ENCODE measurements at regions not wholly inside any gene's neighbourhood (a gene's known extent, or its start where the extent isn't known, plus 50 kb on each side); places are given as distances from the start of the nearest gene placed in this dataset.

- Histone ChIP-seq H3K9ac (ENCODE audit: insufficient read depth, low read depth, low read length) (no peak overlapping the region), H3K27ac (ENCODE audit: extremely low read length, insufficient read depth, low read length) (no peak overlapping the region), H3K4me2 (ENCODE audit: low read depth, low read length) (peak overlapping the region; percentile 8; the same call in 1 of the 2 replicates), H3K4me1 (ENCODE audit: insufficient read depth, low read length) (no peaks in the 10 kb centered on the region), H3K36me3 (replicated peaks in 1 of 2; ENCODE audit: control insufficient read depth in 1 of 2, insufficient read depth in 2 of 2, low read length in 2 of 2) (no peaks in the 10 kb centered on the region), H2AFZ (ENCODE audit: low read length) (no peak overlapping the region), H3K4me3 (replicated peaks in 1 of 3; ENCODE audit: insufficient read depth in 1 of 3, low read depth in 2 of 3, low read length in 3 of 3) (no peak overlapping the region), H4K20me1 (ENCODE audit: insufficient read depth, low read length) (no peaks in the 10 kb centered on the region), H3K9me3 (ENCODE audit: low read length) (no peaks in the 10 kb centered on the region), H3K27me3 (ENCODE audit: control insufficient read depth in 1 of 2, insufficient read depth in 2 of 2, low read length in 2 of 2) (peaks cover 0 to 9% of the 10 kb centered on the region in 2 experiments; a peak in 1 of 5 replicates), H3K79me2 (ENCODE audit: insufficient read depth, low read length) (no peaks in the 10 kb centered on the region)
- ChIA-PET POLR2A (no interaction called here), CTCF (ENCODE audit: low intra/inter-chr PET ratio, low total read pairs) (no interaction called here)
- in situ Hi-C loops (cut with HindIII; ENCODE audit: extremely low pct_ligation_motif_present, low pct_unique_long_range_greater_than_20kb), result loop anchor here (25.0 kb wide), 1 partner anchor 305 kb away; no protein-coding TSS in a partner anchor
- intact Hi-C loops (cut with micrococcal nuclease; ENCODE audit: unreplicated experiment), result no loop called here
- ATAC-seq (no peak), DNase-seq (ENCODE audit: low spot score) (peak; percentile 6), FAIRE-seq (no peak)
- WGBS (ENCODE audit: low lambda C conversion rate), result 22% methylated on average over 7 of the region's 8 CpGs
- BruUV-seq (replicated peaks), result no TSS peak
- no peak for TF ChIP-seq SKI (IDR thresholded peaks at IDR 0.05; ENCODE audit: partially characterized antibody)
- TF ChIP-seq SAP130 (CRISPR knock-in tag; IDR thresholded peaks at IDR 0.05; ENCODE audit: low read depth), result no peak
- TF ChIP-seq SRSF1 (optimal IDR thresholded peaks at IDR 0.05; ENCODE audit: low read depth, low read length), result no peak
- no peak for TF ChIP-seq ZBTB4 (CRISPR knock-in tag; IDR thresholded peaks at IDR 0.05; ENCODE audit: borderline replicate concordance)
- TF ChIP-seq CEBPG (CRISPR knock-in tag; IDR thresholded peaks at IDR 0.05), result peak; percentile 57
- no peak for TF ChIP-seq MTA3 (CRISPR knock-in tag; IDR thresholded peaks at IDR 0.05)
- TF ChIP-seq ZSCAN25 (CRISPR knock-in tag; IDR thresholded peaks at IDR 0.05), result no peak
- TF ChIP-seq CEBPB (IDR thresholded peaks at IDR 0.05; ENCODE audit: borderline replicate concordance, low read depth, low read length), result peak; percentile 83
- no peak for TF ChIP-seq TERF1 (CRISPR knock-in tag; IDR thresholded peaks at IDR 0.05)
- TF ChIP-seq TEAD3 (CRISPR knock-in tag; optimal IDR thresholded peaks at IDR 0.05; ENCODE audit: borderline replicate concordance), result no peak
- TF ChIP-seq ZNF841 (CRISPR knock-in tag; IDR thresholded peaks at IDR 0.05; ENCODE audit: borderline replicate concordance), result no peak
- no peak for TF ChIP-seq ZSCAN5A (CRISPR knock-in tag; IDR thresholded peaks at IDR 0.05; ENCODE audit: borderline replicate concordance)
- peak in 1 of 2 experiments; percentile 88; a peak in 2 of 4 replicates for TF ChIP-seq ATF4 (CRISPR knock-in tag; IDR thresholded peaks at IDR 0.05)
Observed at GRCh38 chr15:80317389-80318182, 65.6 kb upstream of the CTXND1 start.
